Activated B cell treated with CpG ODN at 0.5 μM for 24 hours (primary cell): ENCODE measurements at regions not wholly inside any gene's neighbourhood (a gene's known extent, or its start where the extent isn't known, plus 50 kb on each side); places are given as distances from the start of the nearest gene placed in this dataset.

Experiments used
- ATAC-seq: fragments of 200-7000 bp; cut with Tn5 transposase; one replicate; pipeline ENCODE4 v1.10.0; 2021; ENCODE audit warnings: low read depth, mild to moderate bottlenecking, moderate library complexity
- CTCF ChIA-PET: fragments of 350-600 bp; sonication (Branson Sonifier 250); formaldehyde crosslinking; loops from one replicate; lab custom pipeline; 2021; ENCODE audit warnings: antibody characterized with exemption; lab: Charles Lee
- POLR2A ChIA-PET: fragments of 350-600 bp; sonication (Branson Sonifier 250); formaldehyde crosslinking; loops from one replicate; lab custom pipeline; 2021; ENCODE audit warnings: antibody characterized with exemption; lab: Charles Lee
- DNase-seq: peaks from one replicate; pipeline ENCODE4 v3.0.0; 2022
- H3K27ac Mint-ChIP-seq: one replicate; pipeline ENCODE4 v1.8.0; 2020; ENCODE audit warnings: mixed read lengths
- H3K27me3 Mint-ChIP-seq: one replicate; pipeline ENCODE4 v1.8.0; 2021; ENCODE audit warnings: mixed read lengths
- H3K36me3 Mint-ChIP-seq: one replicate; pipeline ENCODE4 v1.8.0; 2021; ENCODE audit warnings: low read depth, mixed read lengths
- H3K4me1 Mint-ChIP-seq: one replicate; pipeline ENCODE4 v1.8.0; 2021; ENCODE audit warnings: mixed read lengths
- H3K4me3 Mint-ChIP-seq: one replicate; pipeline ENCODE4 v1.8.0; 2020; ENCODE audit warnings: mild to moderate bottlenecking, mixed read lengths
- H3K9me3 Mint-ChIP-seq: one replicate; pipeline ENCODE4 v1.8.0; 2020; ENCODE audit warnings: mixed read lengths
- intact Hi-C: fragments of 100-400 bp; cut with micrococcal nuclease; formaldehyde crosslinking; loops from one replicate; pipeline ENCODE4 v1.15.1; 2024
- TF ChIP-seq, protein P1 (sequence below): fragments of 200-600 bp; IDR thresholded peaks from one replicate; pipeline ENCODE4 v1.8.0; 2022; ENCODE audit warnings: antibody characterized with exemption, mild to moderate bottlenecking

- no peaks in the 10 kb centered on the region for H3K36me3 Mint-ChIP-seq
- ChIA-PET POLR2A (no interaction called here), CTCF (no interaction called here)
- no peaks in the 10 kb centered on the region for H3K4me1 Mint-ChIP-seq
- no peak for ATAC-seq
- TF ChIP-seq, protein P1, sequence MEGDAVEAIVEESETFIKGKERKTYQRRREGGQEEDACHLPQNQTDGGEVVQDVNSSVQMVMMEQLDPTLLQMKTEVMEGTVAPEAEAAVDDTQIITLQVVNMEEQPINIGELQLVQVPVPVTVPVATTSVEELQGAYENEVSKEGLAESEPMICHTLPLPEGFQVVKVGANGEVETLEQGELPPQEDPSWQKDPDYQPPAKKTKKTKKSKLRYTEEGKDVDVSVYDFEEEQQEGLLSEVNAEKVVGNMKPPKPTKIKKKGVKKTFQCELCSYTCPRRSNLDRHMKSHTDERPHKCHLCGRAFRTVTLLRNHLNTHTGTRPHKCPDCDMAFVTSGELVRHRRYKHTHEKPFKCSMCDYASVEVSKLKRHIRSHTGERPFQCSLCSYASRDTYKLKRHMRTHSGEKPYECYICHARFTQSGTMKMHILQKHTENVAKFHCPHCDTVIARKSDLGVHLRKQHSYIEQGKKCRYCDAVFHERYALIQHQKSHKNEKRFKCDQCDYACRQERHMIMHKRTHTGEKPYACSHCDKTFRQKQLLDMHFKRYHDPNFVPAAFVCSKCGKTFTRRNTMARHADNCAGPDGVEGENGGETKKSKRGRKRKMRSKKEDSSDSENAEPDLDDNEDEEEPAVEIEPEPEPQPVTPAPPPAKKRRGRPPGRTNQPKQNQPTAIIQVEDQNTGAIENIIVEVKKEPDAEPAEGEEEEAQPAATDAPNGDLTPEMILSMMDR = no peak
- H3K27ac Mint-ChIP-seq = no peak overlapping the region
- DNase-seq = no peak
- no peak overlapping the region for H3K4me3 Mint-ChIP-seq
- peaks cover 5% of the 10 kb centered on the region for H3K9me3 Mint-ChIP-seq
- H3K27me3 Mint-ChIP-seq = no peaks in the 10 kb centered on the region
- intact Hi-C loops = no loop called here
Measured at GRCh38 chr14:84403585-84403984, 1126.4 kb upstream of the FLRT2 start.

GRCh38 chr14:84404246-84404645 lies 1125.7 kb upstream of the FLRT2 start:
- intact Hi-C loops = no loop called here
- H3K4me1 Mint-ChIP-seq = no peaks in the 10 kb centered on the region
- ChIA-PET CTCF (no interaction called here), POLR2A (no interaction called here)
- H3K36me3 Mint-ChIP-seq = no peaks in the 10 kb centered on the region
- no peak overlapping the region for H3K27ac Mint-ChIP-seq
- TF ChIP-seq, protein P1 = no peak
- DNase-seq = no peak
- H3K4me3 Mint-ChIP-seq = no peak overlapping the region
- no peak for ATAC-seq
- peaks cover 8% of the 10 kb centered on the region for H3K9me3 Mint-ChIP-seq
- H3K27me3 Mint-ChIP-seq = no peaks in the 10 kb centered on the region

GRCh38 chr14:84409435-84409834 lies 1120.5 kb upstream of the FLRT2 start:
- Mint-ChIP-seq H3K4me3 (no peak overlapping the region), H3K27me3 (no peaks in the 10 kb centered on the region), H3K4me1 (no peaks in the 10 kb centered on the region), H3K36me3 (no peaks in the 10 kb centered on the region), H3K9me3 (peaks cover 18% of the 10 kb centered on the region), H3K27ac (no peak overlapping the region)
- CTCF ChIA-PET = no interaction called here
- intact Hi-C loops = no loop called here
- no peak for ATAC-seq
- TF ChIP-seq, protein P1 = no peak
- DNase-seq = no peak
- POLR2A ChIA-PET = no interaction called here

- H3K27ac Mint-ChIP-seq = no peak overlapping the region
- DNase-seq = no peak
- TF ChIP-seq, protein P1 = no peak
- H3K36me3 Mint-ChIP-seq = no peaks in the 10 kb centered on the region
- no peaks in the 10 kb centered on the region for H3K4me1 Mint-ChIP-seq
- intact Hi-C loops = no loop called here
- H3K27me3 Mint-ChIP-seq = no peaks in the 10 kb centered on the region
- H3K4me3 Mint-ChIP-seq = no peak overlapping the region
- CTCF ChIA-PET = no interaction called here
- ATAC-seq = no peak
- POLR2A ChIA-PET = no interaction called here
- peaks cover 18% of the 10 kb centered on the region for H3K9me3 Mint-ChIP-seq
Measured at GRCh38 chr14:84410344-84410743, 1119.6 kb upstream of the FLRT2 start.

GRCh38 chr14:84420221-84420620 lies 1109.7 kb upstream of the FLRT2 start:
- intact Hi-C loops = no loop called here
- ChIA-PET POLR2A (no interaction called here), CTCF (no interaction called here)
- ATAC-seq (no peak), DNase-seq (no peak)
- no peaks in the 10 kb centered on the region for H3K36me3 Mint-ChIP-seq
- H3K4me3 Mint-ChIP-seq = no peak overlapping the region
- no peaks in the 10 kb centered on the region for H3K4me1 Mint-ChIP-seq
- H3K27ac Mint-ChIP-seq = no peak overlapping the region
- no peaks in the 10 kb centered on the region for H3K27me3 Mint-ChIP-seq
- TF ChIP-seq, protein P1 = no peak
- peaks cover 5% of the 10 kb centered on the region for H3K9me3 Mint-ChIP-seq
